Erythroblast (primary cell): ENCODE measurements at regions not wholly inside any gene's neighbourhood (a gene's known extent, or its start where the extent isn't known, plus 50 kb on each side); places are given as distances from the start of the nearest gene placed in this dataset.

Experiments
- GATA1 ChIP-seq: IDR thresholded peaks from 2 replicates; pipeline ENCODE4 v1.6.1; 2011; ENCODE audit warnings: low read depth, mild to moderate bottlenecking, control low read depth, low read length, moderate library complexity
- POLR2A ChIP-seq: IDR thresholded peaks from 2 replicates; pipeline ENCODE4 v1.6.1; 2011; ENCODE audit warnings: mild to moderate bottlenecking, low read length

DNA sequence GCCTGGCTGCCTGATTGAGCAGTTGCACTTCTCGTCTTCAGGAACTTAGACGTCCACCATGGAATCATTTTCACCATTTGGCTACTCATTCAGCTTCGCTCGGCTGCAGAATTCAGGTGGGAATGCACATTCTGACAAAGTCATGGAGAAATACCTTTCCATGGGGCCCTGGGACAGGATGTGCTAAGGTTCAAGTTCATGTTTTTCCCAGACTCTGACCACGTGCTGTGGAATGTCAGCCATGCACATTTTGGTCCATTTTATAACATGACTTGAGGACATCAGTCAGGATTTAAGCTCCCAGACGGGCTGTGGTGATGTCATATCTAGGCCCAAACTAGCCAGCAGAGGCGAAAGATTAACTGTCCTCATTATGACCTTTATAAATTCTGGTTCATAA, 205.3 kb downstream of the TBXT start:
- TF ChIP-seq POLR2A (no peak), GATA1 (no peak)
